ENCODE measurements at regions not wholly inside any gene's neighbourhood (a gene's known extent, or its start where the extent isn't known, plus 50 kb on each side); places are given as distances from the start of the nearest gene placed in this dataset.

DNA sequence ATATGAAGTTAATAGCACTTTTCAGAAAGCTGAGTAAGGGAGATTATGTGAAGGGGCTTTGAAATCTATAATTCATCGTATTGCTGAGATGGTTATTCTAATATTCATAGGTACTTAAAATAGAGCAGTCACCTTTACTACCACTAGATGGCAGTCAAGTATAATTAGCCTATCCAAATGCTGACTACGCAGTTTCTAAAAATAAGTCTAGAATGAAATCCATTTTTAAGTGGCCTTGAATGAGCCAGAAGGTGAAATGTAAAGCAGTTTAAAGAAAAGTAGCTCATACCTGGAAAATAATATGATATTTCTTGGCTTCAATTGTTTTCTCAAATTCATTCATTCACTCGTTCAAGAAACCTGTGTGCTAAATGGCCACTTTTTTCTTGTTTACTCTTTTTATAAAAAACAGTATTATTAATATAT, 1277.1 kb downstream of the GATA3 start:
- TF ChIP-seq POLR2A (IDR thresholded peaks at IDR 0.05; ENCODE audit: low read depth, low read length) (no peak), POLR2AphosphoS5 (IDR thresholded peaks at IDR 0.05; ENCODE audit: low read depth, low read length) (no peak), TAF1 (IDR thresholded peaks at IDR 0.05; ENCODE audit: borderline replicate concordance, low read depth, low read length) (no peak)
